Duodenal mucosa (tissue), 2 donors: ENCODE measurements at regions not wholly inside any gene's neighbourhood (a gene's known extent, or its start where the extent isn't known, plus 50 kb on each side); places are given as distances from the start of the nearest gene placed in this dataset.

Experiments
- H3K27ac ChIP-seq: one replicate; pipeline ENCODE4 v1.7.0; 2013; ENCODE audit warnings: low read depth, low read length
- H3K27me3 ChIP-seq, 2 donors: one replicate each; pipeline ENCODE4 v1.7.0; 2013; ENCODE audit warnings: low read length in 2 of 2, control low read depth in 1 of 2; ENCODE audit not compliant: insufficient read depth in 2 of 2, control insufficient read depth in 1 of 2
- H3K36me3 ChIP-seq, 2 donors: one replicate each; pipeline ENCODE4 v1.7.0; 2013; ENCODE audit warnings: low read length in 2 of 2, control low read depth in 1 of 2; ENCODE audit not compliant: insufficient read depth in 2 of 2, control insufficient read depth in 1 of 2
- H3K4me1 ChIP-seq, 2 donors: one replicate each; pipeline ENCODE4 v1.7.0; 2013; ENCODE audit warnings: low read length in 2 of 2, control low read depth in 1 of 2; ENCODE audit not compliant: insufficient read depth in 2 of 2, control insufficient read depth in 1 of 2
- H3K4me3 ChIP-seq, 2 donors: one replicate each; pipeline ENCODE4 v1.7.0; 2013; ENCODE audit warnings: low read length in 2 of 2, low read depth in 1 of 2
- H3K9ac ChIP-seq, 2 donors: one replicate each; pipeline ENCODE4 v1.7.0; 2013; ENCODE audit warnings: low read length in 2 of 2, low read depth in 1 of 2
- H3K9me3 ChIP-seq, 2 donors: one replicate each; pipeline ENCODE4 v1.7.0; 2013; ENCODE audit warnings: low read length in 2 of 2, control low read depth in 1 of 2; ENCODE audit not compliant: control insufficient read depth in 1 of 2

DNA sequence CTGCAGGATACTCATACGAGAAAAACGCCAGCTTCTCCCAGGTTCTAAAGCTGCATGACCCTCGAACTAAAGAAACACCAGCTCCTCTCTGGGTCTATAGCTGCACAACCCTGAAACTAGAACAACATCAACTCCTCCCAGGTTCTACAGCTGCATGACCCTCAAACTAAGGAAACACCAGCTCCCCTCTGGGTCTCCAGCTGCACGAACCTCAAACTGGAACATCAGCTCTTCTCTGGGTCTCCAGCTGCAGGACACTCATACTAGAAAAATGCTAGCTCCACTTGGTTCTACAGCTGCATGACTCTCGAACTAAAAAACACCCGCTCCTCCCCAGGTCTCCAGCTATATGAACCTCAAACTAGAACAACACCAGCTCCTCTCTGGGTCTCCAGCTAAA is 811.1 kb downstream of the CDH9 start:
- Histone ChIP-seq H3K27me3 (no peaks in the 10 kb centered on the region), H3K4me3 (no peak overlapping the region), H3K9ac (no peak overlapping the region), H3K4me1 (no peaks in the 10 kb centered on the region), H3K27ac (no peak overlapping the region), H3K9me3 (peaks cover 13 to 17% of the 10 kb centered on the region in 2 donors), H3K36me3 (no peaks in the 10 kb centered on the region)

DNA sequence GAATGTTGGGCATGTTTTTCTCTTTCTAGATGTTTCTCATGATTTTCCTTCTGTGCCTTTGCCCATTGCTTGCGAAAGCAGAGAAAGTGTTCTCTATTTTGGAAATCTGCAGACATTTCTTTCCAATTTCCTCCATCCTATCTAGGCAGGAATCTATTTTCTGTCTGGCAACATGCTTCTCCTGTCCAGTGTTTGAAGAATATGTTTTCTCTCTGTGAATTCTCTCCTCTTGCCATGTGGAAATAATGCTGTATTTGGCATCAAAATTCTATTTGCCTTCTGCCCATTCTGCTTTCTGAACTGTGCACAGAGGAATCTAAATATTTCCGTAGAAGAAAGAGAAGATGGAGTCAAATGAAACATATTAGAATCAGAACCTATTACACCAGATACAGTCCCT is 833.3 kb downstream of the CDH9 start:
- Histone ChIP-seq H3K27ac (no peak overlapping the region), H3K9ac (no peak overlapping the region), H3K4me1 (no peaks in the 10 kb centered on the region), H3K27me3 (no peaks in the 10 kb centered on the region), H3K4me3 (no peak overlapping the region), H3K9me3 (peaks cover 3 to 8% of the 10 kb centered on the region in 2 donors), H3K36me3 (no peaks in the 10 kb centered on the region)

- Histone ChIP-seq H3K9me3 (peaks cover 6 to 10% of the 10 kb centered on the region in 2 donors), H3K9ac (no peak overlapping the region), H3K27ac (no peak overlapping the region), H3K36me3 (no peaks in the 10 kb centered on the region), H3K4me3 (no peak overlapping the region), H3K27me3 (no peaks in the 10 kb centered on the region), H3K4me1 (no peaks in the 10 kb centered on the region)
These were observed 844.8 kb downstream of the CDH9 start for GRCh38 chr5:26193626-26194025.

- no peaks in the 10 kb centered on the region for H3K36me3 ChIP-seq
These were observed 845.9 kb downstream of the CDH9 start for GRCh38 chr5:26192486-26192885.

DNA sequence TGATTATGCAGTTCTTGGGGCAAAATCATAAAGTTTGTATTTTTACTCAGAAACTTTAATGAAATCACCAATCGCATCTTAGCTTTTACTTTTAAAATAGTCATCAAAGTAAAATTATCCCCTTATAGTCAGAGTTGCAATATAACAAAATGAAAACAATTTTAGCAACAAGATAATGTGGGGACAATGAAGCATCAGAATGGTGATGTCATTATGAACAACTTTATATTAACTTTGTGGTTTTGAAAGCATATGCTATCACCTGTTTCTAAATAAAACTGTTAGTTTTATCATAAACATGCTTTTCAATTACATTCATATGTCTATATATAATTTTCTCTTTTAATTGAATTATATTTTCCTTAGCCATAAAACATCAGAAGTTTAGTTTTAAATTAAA is 856.8 kb downstream of the CDH9 start:
- H3K27me3 ChIP-seq: no peaks in the 10 kb centered on the region
- H3K4me3 ChIP-seq: no peak overlapping the region
- peaks cover 0 to 3% of the 10 kb centered on the region in 2 donors for H3K9me3 ChIP-seq
- H3K9ac ChIP-seq: no peak overlapping the region
- no peaks in the 10 kb centered on the region for H3K4me1 ChIP-seq
- H3K36me3 ChIP-seq: no peaks in the 10 kb centered on the region
- no peak overlapping the region for H3K27ac ChIP-seq

More at GRCh38 chr5:26192486-26192885, 845.9 kb downstream of the CDH9 start:
- H3K4me3 ChIP-seq: no peak overlapping the region
- H3K9ac ChIP-seq: no peak overlapping the region
- H3K27ac ChIP-seq: no peak overlapping the region
- no peaks in the 10 kb centered on the region for H3K27me3 ChIP-seq
- H3K9me3 ChIP-seq: peaks cover 6 to 10% of the 10 kb centered on the region in 2 donors
- no peaks in the 10 kb centered on the region for H3K4me1 ChIP-seq

DNA sequence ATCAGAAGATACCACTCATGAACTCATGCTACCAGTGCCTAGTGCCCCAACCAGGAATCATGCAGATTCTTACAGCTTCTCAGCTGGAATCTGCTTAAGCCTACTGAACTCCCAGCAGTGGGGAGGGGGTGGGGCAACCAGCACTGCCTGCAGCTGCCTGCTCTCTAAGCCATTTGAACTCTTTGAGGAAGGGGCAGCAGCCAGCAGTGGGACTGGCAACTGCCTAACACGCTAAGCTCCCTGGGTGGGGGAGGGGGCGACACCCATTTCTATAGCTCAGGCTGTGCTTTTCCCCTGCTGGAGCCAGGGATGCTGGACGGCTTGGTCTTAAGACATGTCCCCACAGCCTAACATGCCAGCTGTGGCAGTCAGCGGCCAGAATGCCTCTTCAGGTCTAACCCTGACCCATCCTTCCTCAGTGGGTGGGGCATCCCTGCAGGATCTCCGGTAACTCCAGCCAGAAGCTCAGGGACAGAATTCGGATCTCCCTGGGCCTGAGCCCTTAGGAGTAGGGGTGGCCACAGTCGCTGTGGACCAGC is 889.7 kb downstream of the CDH9 start:
- peaks cover 1 to 17% of the 10 kb centered on the region in 2 donors for H3K9me3 ChIP-seq
- H3K9ac ChIP-seq: no peak overlapping the region
- H3K4me3 ChIP-seq: no peak overlapping the region

GRCh38 chr5:26143259-26143658 is 895.1 kb downstream of the CDH9 start:
- H3K36me3 ChIP-seq: no peaks in the 10 kb centered on the region
- no peak overlapping the region for H3K9ac ChIP-seq
- H3K27ac ChIP-seq: no peak overlapping the region
- H3K4me3 ChIP-seq: no peak overlapping the region
- no peaks in the 10 kb centered on the region for H3K27me3 ChIP-seq
- peaks cover 0 to 11% of the 10 kb centered on the region in 2 donors for H3K9me3 ChIP-seq
- no peaks in the 10 kb centered on the region for H3K4me1 ChIP-seq

More for the DNA sequence above, 889.7 kb downstream of the CDH9 start:
- Histone ChIP-seq H3K4me1 (no peaks in the 10 kb centered on the region), H3K27ac (no peak overlapping the region), H3K27me3 (no peaks in the 10 kb centered on the region), H3K36me3 (no peaks in the 10 kb centered on the region)

GRCh38 chr5:26121338-26121737 is 917.0 kb downstream of the CDH9 start:
- Histone ChIP-seq H3K27ac (no peak overlapping the region), H3K9ac (no peak overlapping the region), H3K9me3 (peaks cover 4 to 8% of the 10 kb centered on the region in 2 donors), H3K27me3 (no peaks in the 10 kb centered on the region), H3K4me1 (no peaks in the 10 kb centered on the region), H3K36me3 (no peaks in the 10 kb centered on the region), H3K4me3 (no peak overlapping the region)

DNA sequence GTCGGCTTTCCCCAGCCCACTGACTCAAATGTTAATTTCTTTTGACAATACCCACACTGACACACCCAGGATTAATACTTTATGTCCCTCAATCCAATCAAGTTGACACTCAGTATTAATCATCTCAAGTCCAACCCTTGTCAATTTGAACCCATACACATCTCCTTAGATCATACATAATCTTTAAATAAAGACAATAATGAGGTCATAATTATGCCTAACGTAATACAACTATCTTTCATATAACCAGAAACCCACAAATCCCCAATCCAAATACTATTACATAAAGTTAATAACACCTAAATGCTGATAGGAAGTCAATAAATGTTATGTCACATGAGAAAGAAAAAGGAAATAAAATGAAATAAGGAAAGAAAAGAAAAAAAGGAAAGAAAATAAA is 934.2 kb downstream of the CDH9 start:
- Histone ChIP-seq H3K4me3 (no peak overlapping the region), H3K9ac (no peak overlapping the region), H3K9me3 (peaks cover 5 to 8% of the 10 kb centered on the region in 2 donors), H3K27me3 (no peaks in the 10 kb centered on the region), H3K36me3 (no peaks in the 10 kb centered on the region), H3K4me1 (no peaks in the 10 kb centered on the region), H3K27ac (no peak overlapping the region)

DNA sequence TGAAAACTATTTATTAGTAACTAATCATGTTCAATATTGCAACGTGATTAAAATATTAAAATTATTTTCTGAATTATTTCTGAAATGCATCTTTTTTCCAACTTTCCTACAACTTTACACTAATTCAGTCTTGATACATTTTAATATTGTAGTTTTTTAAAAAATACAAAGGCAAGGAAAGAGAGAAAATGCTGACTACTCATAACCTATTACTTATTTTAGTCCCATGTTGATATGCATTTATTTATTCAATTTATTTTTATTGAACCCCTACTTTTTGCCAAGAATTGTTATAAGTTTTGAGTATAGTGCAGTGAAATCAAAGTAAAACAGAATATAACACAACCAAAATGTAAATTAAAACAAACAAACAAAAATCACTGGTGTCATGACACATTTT is 978.2 kb downstream of the CDH9 start:
- Histone ChIP-seq H3K27me3 (no peaks in the 10 kb centered on the region), H3K4me3 (no peak overlapping the region), H3K27ac (no peak overlapping the region), H3K4me1 (no peaks in the 10 kb centered on the region), H3K9ac (no peak overlapping the region), H3K9me3 (peaks cover 4 to 8% of the 10 kb centered on the region in 2 donors), H3K36me3 (no peaks in the 10 kb centered on the region)

DNA sequence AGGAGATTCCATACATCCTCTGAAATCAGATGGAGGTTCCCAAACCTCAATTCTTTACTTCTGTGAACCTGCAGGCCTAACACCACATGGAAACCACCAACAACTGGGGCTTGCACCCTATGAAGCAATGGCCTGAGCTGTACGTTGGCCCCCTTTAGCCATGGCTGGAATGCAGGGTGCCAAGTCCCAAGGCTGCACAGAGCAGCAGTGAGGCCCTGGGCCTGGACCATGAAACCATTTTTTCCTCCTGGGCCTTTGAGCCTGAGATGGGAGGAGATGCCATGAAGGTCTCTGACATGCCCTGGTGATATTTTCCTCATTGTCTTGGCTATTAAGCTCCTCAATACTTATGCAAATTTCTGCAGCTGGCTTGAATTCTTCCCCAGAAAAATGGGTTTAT is 983.8 kb downstream of the CDH9 start:
- no peaks in the 10 kb centered on the region for H3K27me3 ChIP-seq

More for the DNA sequence above, 983.8 kb downstream of the CDH9 start:
- no peaks in the 10 kb centered on the region for H3K36me3 ChIP-seq
- H3K9ac ChIP-seq: no peak overlapping the region
- peaks cover 6 to 8% of the 10 kb centered on the region in 2 donors for H3K9me3 ChIP-seq
- H3K27ac ChIP-seq: no peak overlapping the region
- H3K4me1 ChIP-seq: no peaks in the 10 kb centered on the region
- H3K4me3 ChIP-seq: no peak overlapping the region
